ENCODE measurements at regions not wholly inside any gene's neighbourhood (a gene's known extent, or its start where the extent isn't known, plus 50 kb on each side); places are given as distances from the start of the nearest gene placed in this dataset.

DNA sequence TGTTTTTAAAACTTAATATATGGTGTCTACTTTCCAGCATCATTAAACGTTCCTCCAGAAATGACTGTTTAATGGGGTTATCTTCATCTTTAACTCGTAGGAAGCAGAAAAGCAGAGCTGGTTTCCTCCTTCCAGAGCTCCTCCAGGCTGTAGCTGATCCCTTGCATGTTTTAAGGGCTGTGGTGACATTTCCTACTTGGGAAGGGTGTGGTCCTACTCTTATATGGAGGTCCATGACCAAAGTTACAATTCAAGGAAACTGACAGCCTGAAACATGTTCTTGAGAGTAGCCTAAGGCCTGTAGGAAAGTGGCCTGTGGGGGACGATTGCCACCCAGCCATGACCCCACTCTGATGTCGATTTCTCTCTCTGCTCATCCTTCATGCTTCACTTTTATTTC, 297.1 kb downstream of the GADD45G start:
- Histone ChIP-seq H3K27ac (no peak overlapping the region), H3K36me3 (no peaks in the 10 kb centered on the region), H3K27me3 (peaks cover 57% of the 10 kb centered on the region), H3K9me3 (no peaks in the 10 kb centered on the region), H3K4me3 (ENCODE audit: low read depth in 1 of 2, low read length in 1 of 2) (no peak overlapping the region), H3K4me1 (ENCODE audit: control insufficient read depth in 1 of 2, insufficient read depth in 1 of 2, low read depth in 1 of 2, low read length in 1 of 2) (no peaks in the 10 kb centered on the region)
- TF ChIP-seq, protein P1, sequence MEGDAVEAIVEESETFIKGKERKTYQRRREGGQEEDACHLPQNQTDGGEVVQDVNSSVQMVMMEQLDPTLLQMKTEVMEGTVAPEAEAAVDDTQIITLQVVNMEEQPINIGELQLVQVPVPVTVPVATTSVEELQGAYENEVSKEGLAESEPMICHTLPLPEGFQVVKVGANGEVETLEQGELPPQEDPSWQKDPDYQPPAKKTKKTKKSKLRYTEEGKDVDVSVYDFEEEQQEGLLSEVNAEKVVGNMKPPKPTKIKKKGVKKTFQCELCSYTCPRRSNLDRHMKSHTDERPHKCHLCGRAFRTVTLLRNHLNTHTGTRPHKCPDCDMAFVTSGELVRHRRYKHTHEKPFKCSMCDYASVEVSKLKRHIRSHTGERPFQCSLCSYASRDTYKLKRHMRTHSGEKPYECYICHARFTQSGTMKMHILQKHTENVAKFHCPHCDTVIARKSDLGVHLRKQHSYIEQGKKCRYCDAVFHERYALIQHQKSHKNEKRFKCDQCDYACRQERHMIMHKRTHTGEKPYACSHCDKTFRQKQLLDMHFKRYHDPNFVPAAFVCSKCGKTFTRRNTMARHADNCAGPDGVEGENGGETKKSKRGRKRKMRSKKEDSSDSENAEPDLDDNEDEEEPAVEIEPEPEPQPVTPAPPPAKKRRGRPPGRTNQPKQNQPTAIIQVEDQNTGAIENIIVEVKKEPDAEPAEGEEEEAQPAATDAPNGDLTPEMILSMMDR (IDR thresholded peaks at IDR 0.05) = no peak

DNA sequence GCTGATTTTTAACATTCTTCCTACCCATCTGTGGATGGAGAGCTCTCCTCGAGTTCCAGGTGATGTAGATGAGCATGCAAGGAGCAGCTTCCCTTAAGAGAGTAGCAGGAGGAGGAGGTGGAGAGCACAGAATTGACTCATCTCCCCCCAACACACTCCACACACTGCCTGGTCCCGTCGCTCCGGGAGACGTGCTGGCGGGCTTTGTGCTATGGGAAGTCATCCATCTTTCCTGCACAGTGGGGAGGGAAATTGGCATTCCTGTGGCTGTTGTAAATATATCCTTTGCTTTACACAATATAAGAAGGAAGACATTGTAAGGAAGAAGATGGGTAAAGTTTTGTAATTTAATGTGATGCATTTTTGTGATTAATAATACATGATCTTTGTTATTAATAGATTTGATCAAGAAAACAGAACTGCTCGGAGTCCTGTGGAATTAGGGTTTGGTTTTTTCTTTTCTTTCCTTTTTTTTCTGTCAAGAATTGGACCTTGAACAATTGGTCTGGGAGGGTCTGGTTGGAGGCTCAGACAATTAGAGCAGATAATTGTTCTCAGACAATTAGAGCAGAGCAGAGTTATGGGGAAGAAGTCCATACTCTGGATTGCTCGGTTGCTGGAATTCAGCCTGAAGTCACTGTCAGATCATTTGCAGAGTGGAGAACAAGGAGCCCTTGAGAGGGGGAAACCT, 297.8 kb downstream of the GADD45G start:
- H3K4me1 ChIP-seq (ENCODE audit: control insufficient read depth in 1 of 2, insufficient read depth in 1 of 2, low read depth in 1 of 2, low read length in 1 of 2) = no peaks in the 10 kb centered on the region
- TF ChIP-seq, protein P1 (IDR thresholded peaks at IDR 0.05) = no peak
- H3K27ac ChIP-seq = no peak overlapping the region
- no peaks in the 10 kb centered on the region for H3K9me3 ChIP-seq
- H3K27me3 ChIP-seq = peaks cover 53% of the 10 kb centered on the region
- no peaks in the 10 kb centered on the region for H3K36me3 ChIP-seq
- no peak overlapping the region for H3K4me3 ChIP-seq (ENCODE audit: low read depth in 1 of 2, low read length in 1 of 2)

DNA sequence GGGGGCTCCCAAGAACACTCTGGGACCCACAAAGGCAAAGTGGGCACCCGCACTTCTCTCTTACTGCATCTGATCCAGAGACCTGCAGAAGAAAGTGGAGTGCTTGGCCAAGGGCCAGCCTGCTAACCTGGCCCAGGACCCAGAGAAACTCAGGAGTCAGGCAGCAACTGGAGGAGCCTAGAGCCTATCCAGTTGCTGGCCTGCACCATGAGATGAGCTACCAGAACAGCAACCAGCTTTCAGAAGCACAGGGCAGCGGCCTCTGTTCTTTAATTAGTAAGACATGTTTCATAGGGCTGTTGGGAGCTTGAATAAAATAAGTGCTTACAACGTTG, 298.3 kb downstream of the GADD45G start:
- Histone ChIP-seq H3K4me1 (ENCODE audit: control insufficient read depth in 1 of 2, insufficient read depth in 1 of 2, low read depth in 1 of 2, low read length in 1 of 2) (no peaks in the 10 kb centered on the region), H3K4me3 (ENCODE audit: low read depth in 1 of 2, low read length in 1 of 2) (no peak overlapping the region), H3K27ac (no peak overlapping the region), H3K9me3 (no peaks in the 10 kb centered on the region), H3K27me3 (peaks cover 53% of the 10 kb centered on the region), H3K36me3 (no peaks in the 10 kb centered on the region)
- TF ChIP-seq, protein P1 (IDR thresholded peaks at IDR 0.05) = no peak

DNA sequence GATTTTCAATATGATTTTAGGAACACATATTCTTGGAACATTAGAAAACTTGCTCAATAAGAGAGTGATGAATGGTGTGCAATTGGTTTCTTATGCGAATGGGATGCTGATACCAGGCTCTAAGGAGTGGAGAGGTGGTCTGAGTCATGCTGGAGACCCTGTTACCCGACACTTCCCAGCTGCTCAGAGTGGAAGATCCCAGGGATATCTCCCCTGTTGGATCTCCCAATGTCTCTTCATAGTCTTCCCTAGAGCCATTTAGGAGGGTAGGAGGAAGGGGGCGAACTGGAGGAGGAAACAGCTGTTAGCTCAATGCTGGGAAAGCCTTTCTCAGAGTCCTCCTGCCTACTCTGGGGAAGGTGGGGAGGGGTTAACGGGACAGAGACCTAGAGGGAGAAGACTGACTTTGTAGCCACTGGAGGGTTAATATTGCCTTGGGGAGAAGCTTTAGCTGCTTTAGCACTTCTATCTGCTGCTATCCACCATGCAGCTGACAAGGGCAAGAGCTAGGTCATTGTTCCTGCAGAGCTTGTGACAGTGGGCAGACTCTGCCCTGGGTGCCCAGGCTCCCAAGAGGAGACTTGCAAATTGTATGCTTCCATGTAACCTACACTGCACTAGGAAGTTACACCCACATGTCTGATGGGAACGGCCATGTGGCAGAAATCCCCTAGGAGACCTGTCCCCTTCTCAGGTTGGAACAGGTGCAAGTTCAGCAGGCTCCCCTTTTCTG, 301.0 kb downstream of the GADD45G start:
- peaks cover 41% of the 10 kb centered on the region for H3K27me3 ChIP-seq
- no peak overlapping the region for H3K27ac ChIP-seq
- TF ChIP-seq, protein P1 (IDR thresholded peaks at IDR 0.05) = no peak
- H3K9me3 ChIP-seq = no peaks in the 10 kb centered on the region
- no peaks in the 10 kb centered on the region for H3K4me1 ChIP-seq (ENCODE audit: control insufficient read depth in 1 of 2, insufficient read depth in 1 of 2, low read depth in 1 of 2, low read length in 1 of 2)
- no peak overlapping the region for H3K4me3 ChIP-seq (ENCODE audit: low read depth in 1 of 2, low read length in 1 of 2)
- no peaks in the 10 kb centered on the region for H3K36me3 ChIP-seq

DNA sequence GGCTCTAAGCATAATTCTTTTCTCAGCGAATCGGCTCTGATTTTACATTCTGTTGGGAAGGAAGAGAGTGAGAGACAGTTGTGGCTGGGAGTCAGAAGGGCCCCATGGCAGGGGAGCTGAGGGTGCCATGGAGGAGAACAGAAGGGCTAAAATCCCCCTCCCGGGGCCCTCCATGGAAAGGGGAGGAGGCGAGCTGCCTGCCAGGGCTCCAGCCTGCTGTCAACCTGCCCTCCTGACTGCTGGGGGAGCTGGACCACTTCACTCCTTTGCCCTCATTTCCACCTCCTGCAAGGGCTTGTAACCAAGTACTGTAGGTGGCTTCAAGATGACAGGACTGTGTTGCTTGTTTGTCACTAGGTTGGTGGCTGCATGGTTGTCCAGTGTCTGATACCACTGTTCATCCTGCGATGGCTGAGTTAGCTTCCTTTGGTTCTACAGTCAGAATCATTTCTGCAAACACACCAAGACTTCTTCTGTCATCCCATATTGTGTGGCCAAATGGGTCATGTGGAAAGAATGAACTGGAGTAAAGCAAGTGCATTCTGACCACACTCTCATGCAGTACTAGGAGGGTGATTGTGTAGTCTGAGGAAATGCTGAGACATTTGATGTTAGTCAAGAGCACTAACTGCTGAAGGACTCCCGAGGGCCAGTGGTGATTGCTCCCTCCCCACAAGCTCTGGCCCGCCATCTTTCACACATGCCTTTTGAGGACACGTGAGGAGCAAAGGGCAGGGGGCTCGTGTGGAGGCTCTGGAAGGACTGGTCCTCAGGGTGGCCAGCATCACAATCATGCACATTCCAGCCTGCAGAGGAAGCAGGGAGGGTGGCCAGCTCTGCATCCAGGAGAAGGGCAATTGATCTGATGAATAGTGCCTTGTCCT, 307.2 kb downstream of the GADD45G start:
- Histone ChIP-seq H3K27me3 (no peaks in the 10 kb centered on the region), H3K9me3 (no peaks in the 10 kb centered on the region), H3K36me3 (no peaks in the 10 kb centered on the region), H3K4me1 (ENCODE audit: control insufficient read depth in 1 of 2, insufficient read depth in 1 of 2, low read depth in 1 of 2, low read length in 1 of 2) (no peaks in the 10 kb centered on the region), H3K27ac (no peak overlapping the region), H3K4me3 (ENCODE audit: low read depth in 1 of 2, low read length in 1 of 2) (no peak overlapping the region)
- TF ChIP-seq, protein P1 (IDR thresholded peaks at IDR 0.05) = no peak

All from neutrophil (primary cell).